A204.1 (cell line): ENCODE measurements at regions not wholly inside any gene's neighbourhood (a gene's known extent, or its start where the extent isn't known, plus 50 kb on each side); places are given as distances from the start of the nearest gene placed in this dataset.

Source experiments
- FAIRE-seq: peaks from 2 replicates; lab custom pipeline; 2012; peaks lifted over from hg19 to GRCh38; lab: Jason Lieb, UNC

DNA sequence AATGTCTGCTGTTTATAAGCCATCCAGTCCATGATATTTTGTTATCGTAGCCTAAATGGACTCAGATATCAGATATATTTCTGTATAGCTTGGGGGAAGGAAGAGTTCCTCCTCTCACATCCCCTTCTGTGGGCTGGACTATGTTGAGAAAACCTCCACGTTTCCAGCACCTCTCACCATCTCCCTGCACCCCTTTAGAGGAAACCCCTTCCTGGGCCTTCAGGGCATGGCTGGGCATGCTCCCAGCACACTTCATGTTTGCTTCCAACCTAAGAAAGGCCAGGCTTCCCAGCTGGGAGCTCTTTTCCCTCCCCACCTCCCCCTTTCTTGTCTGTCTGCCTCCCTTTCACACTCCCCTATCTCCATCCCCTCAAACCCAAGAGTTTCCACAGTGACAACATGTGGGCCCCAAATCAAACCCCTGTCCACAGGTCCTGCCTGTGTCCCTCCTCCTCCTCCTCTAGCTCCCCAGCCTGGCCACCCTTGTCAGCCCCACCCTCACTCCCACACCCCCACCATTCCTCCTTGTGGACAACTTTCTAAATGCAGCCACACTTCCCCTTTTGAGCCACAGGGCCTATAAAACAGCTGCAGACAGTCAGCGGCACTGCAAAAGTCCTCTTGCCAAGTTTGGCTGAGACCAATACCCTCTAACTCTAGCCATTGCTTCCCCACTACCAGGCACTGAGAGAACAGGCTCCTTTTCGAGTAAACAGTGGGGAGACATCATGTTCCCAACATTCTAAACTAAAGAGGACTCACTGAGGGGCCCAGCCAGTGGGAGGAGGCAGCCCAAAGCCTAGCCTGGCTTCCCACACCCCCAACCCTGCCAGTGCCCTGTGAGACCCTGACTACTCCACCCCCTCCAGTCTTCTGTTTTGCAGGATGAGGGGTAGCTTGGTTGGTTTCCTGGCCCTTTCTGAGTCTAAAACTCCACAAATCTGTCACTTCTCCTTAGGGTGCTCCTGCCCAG is 120.5 kb downstream of the ZFP36L2 start:
- no peak for FAIRE-seq

DNA sequence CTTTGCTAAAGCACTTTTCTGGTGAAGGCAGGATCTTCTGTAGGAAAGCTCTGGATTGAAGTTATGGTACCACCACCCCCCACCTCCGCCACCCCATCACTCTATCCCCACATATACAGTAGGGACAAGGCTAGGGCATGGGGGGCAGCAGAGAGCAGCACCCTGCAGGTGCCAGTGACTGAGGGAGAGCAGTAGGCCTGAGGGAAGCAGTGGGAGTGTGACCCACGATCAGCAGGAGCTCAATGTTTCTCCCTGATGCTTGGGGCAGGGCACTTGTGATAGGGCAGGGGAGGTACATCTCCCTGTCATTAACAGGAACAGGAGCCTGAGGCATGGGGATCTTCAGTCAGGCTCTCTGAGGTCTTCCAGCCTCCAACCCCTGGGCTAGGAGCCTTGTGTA is 121.6 kb downstream of the ZFP36L2 start:
- FAIRE-seq = no peak

DNA sequence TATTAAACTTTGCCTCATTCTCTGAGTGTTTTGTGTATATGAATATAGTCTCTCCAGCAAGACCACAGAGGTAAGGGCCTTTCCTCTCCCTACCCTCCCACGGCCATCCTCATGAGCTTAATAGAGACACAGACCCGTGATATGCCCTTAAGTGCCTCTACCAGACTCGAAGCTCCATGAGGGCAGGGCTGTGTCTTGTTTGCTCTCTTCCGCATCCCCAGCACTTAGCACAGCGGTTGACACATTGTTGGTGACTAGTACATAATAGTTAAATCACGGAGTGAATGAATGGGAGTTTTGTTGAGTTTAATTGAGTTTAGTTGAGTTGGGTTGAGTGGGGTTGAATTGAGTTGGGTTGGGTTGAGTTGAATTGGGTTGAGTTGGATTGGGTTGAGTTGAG is 122.3 kb downstream of the ZFP36L2 start:
- no peak for FAIRE-seq

DNA sequence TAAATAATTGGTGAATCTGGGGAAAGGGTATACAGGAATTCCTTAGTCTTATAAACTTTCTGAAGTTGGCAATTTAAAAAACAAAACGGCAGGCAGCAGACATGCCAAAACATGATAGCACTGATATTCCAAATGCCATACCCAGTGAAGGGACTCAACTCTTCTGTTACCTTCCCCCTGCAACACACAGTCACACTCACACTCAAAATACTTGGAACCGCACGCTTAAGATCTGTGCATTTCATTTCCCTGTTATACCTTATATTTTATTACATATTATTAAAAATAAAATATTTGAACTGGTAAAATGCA is 123.4 kb downstream of the ZFP36L2 start:
- no peak for FAIRE-seq

DNA sequence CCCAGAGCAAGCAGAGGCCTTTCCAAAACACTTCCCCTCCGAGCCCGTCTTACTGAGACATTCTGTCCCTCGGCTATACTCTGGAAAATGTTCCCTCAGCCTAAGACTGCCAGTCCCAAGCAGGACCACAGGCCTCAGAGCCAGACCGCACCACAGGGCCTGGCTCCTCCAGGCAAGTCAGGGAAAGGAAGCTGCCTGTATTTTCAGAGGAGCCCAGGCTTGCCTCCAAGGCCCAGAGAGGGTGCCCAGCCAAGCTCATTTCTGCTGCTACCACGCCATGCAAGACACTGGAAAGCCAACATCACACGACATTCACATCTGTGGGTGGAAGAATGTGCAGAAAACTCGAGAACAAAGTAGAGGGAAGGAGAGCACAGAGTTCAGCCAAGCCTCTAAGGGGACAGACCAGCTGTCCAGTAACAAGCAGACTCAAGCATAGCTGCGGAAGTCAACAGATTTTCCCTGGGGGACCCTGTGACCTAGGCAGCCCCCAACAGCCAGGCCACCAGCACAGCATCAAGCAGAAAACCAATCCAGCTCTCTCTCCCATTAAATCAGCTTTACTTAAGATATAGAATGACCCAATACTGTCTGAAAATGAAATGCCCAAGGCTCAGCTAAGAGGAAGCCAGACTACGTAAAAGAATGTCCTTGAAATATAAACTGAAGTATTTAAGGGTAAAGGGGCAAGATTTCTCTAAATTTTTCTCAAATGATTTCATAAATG is 123.9 kb downstream of the ZFP36L2 start:
- FAIRE-seq = no peak

DNA sequence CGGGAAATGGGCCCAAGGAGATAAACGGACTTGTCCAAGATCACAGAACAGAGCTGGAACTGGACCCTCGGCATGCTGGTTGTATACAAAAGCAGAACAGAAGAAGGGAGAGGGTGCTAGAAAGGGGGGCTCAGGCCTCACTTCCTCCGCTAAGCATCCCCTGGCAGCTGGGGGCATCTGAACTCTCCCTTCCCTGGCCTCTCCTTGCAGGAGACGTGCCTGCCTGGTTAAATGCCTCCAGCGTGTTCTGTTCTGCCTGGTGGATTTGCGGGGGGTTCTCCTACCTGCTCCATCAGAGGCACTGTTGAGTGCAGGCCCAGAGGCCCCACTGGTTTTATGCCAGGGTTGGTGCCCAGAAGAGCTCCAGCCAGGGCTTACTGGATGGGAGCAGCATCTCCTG is 124.7 kb downstream of the ZFP36L2 start:
- FAIRE-seq = no peak

DNA sequence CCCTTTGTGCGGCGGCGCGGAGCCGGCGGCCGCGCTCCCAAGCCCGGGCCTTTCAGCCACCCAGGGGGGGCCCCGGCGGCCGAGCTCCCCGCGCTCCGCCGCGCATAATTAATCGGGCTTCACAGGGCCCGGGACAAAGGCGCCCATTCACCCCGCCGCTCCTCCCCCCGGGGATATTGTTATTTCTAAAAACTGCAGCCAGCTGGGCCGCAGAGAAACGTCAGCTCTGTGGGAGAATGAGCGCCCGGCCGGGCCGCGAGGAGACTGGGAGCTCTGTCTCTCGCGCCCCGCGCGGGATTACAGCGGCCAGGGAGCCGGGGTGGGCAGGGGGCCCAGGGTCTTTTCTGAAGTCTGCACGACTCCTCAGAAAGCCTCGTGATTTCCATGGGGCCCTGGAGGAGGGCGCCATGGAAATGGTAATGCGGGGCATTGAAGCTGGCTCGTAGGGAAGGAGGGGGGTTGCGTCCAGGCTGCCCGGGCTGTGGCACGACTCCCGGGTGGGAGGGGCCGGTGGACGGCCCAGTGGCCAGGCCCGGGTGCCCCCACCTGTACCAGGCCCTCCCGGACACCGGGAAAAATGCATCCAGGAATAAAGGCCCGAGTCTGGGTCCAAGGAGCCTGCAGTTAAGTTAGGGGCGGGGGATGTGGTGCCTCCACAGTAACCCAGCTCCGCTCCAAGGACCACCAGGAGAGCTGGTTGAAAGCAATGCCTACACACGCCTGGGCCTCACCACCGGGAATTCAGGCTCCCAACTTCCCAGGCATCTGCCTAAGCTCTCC is 125.3 kb downstream of the ZFP36L2 start:
- no peak for FAIRE-seq

DNA sequence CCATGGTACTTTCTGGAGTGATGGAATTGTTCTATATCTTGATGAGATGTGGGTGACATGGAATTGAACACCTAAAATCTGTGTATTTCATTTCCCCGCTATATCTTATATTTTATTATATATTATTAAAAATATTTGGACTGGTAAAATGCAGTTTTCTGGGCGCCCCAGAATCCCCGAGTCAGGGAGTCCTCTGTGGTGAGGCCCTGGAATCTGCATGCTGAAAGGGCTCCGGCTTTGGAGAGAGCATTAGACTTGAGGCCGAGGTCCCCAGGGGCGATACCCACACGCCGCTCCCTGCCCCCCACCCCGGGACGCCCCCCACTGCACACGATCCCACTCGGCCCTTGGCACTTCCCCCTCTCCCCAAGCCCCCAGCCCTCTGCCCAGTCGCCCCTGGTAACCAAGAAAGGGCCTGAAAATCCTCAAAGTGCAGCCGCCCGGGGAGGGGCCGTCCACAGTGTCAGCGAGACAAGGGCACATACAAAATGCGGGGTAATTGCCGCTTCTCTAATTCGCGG is 126.0 kb downstream of the ZFP36L2 start:
- no peak for FAIRE-seq

DNA sequence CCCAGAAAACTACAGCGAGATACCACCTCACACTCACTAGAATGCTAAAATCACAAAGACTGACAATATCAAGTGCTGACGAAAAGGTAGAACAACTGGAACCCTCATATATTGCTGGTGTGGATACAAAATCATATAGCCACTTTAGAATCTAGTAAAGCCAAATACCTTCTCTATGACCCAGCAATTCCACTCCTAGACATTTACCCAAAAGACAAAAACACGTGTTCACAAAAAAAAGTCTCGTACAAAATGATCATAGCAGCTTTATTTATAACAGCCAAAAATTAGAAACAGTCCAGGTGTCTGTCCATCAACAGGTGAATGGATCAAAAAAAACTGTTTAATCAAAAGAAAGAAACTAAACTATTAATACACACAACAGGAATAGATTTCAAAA is 126.6 kb downstream of the ZFP36L2 start:
- no peak for FAIRE-seq

DNA sequence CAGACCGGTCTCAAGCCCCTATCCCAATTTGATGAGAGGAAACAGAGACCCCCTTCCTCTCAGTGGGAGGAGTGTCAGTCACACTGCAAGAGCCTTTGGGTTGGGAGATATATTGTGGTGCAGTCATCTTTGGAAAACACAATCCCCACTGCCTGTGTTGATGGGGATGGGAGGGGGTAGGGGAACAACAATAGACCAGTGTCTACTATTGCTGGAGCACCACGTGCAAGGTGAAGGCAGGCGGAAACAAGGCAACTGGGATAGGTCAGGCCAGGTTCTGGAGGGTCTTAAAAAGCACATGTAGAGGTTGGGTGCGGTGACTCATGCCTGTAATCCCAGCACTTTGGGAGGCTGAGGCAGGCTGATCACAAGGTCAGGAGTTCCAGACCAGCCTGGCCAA is 127.9 kb downstream of the ZFP36L2 start:
- FAIRE-seq = no peak

DNA sequence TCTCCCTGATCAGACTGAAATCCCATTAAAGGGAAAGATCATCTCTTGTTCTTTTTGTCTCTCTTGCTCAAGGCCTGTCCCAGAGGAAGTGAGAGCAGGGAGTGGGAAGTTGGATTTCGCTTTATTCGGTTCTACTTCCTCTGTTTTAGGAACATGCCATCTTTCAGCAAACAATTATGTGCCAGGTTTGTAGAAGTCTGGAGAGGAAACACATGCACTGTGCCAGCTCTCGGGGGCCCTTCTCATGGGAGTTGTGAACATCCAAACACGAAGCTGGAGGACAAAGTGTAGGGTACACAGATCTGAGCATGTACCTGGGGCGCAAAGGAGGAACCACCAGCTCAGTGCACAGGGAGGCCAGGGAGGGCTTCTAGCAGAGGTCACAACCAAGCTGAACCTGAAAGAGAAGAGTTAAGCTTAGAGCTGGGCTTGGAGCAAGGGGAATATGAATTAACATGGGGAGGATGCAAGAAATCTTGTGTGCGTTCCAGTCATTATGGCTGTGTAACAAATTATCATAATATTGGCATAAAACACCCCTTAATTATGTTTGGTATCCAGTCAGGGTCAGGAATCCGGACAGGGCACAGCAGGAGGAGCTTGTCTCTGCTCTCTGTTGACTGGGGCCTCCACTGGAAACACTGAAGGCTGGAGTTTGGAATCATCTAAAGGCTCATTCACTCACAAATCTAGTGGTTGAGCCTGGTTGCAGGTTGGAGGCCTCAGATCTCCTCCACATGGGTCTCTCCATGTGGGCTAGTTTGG is 128.6 kb downstream of the ZFP36L2 start:
- no peak for FAIRE-seq

DNA sequence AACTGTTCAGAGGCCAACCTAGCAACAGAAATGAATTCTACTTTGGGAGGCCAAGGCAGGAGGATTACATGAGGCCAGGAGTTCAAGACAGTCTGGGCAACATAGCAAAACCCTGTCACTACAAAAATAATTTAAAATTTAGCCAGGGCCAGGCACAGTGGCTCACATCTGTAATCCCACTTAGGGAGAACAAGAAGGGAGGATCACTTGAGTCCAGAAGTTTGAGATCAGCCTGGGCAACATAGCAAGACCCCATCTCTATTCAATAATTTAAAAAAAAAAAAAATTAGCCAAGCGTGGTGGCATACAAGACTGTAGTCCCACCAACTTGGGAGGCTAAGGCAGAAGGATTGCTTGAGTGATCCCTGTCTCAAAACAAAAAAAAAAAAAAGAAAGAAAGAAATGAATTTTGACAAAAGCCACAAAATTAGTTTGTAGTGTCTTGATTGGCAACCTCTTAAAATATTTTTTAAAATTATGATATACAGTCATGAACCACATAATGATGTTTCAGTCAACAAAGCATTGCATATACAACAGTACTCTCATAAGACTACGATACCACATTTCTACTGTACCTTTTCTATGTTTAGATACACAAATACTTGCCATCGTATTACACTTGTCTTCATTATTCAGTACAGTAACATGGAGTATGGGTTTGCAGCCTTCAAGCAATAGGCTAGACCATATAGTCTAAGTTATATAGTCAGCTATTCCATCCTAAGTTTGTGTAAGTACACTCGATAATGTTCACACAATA is 130.7 kb downstream of the ZFP36L2 start:
- no peak for FAIRE-seq

DNA sequence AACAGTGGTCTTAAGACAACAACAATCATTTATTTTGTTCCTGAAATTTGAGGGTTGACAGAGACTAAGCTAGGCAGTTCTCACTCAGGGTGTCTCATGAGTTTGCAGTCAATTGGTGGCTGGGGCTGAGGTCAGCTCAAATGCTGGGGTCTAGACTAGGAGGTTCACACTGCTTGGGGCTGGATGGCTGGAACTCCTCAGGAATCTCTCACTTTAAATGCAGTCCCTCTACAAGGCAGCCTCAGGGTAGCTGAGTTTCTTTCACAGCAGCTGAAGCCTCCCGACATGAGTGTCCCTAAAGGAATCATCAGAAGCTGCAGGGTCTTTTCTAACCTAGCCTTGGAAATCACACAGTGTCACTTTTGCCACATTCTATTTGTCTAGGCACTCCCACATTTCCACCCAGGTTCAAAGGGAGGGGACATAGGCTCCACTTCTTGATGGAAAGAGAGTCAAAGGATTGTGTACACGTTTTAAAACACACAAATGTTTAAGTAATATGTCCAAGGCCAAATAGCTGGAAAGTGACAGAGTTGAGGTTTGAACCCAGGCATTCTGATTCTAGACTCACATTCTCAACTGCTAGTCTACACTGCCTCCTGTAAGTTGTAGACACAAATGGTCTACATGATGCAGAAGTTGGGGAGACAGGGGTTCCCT is 133.8 kb downstream of the ZFP36L2 start:
- no peak for FAIRE-seq

DNA sequence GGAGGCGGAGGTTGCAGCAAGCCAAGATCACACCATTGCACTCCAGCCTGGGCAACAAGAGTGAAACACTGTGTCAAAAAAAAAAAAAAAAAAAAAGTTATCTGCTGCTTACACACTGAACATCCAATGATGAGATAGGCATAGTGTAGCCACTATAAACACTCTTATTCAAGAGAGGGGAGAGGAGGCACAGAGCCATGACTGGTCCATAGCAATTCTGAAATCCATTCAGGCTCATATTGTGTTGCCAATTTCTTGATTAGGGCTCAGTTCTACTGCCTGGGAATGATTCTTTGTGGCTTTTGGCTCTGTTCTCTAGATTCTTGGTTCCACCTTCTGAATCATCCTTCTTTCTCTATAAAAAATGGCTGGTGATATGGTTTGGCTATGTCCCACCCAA is 136.1 kb downstream of the ZFP36L2 start:
- FAIRE-seq = no peak

DNA sequence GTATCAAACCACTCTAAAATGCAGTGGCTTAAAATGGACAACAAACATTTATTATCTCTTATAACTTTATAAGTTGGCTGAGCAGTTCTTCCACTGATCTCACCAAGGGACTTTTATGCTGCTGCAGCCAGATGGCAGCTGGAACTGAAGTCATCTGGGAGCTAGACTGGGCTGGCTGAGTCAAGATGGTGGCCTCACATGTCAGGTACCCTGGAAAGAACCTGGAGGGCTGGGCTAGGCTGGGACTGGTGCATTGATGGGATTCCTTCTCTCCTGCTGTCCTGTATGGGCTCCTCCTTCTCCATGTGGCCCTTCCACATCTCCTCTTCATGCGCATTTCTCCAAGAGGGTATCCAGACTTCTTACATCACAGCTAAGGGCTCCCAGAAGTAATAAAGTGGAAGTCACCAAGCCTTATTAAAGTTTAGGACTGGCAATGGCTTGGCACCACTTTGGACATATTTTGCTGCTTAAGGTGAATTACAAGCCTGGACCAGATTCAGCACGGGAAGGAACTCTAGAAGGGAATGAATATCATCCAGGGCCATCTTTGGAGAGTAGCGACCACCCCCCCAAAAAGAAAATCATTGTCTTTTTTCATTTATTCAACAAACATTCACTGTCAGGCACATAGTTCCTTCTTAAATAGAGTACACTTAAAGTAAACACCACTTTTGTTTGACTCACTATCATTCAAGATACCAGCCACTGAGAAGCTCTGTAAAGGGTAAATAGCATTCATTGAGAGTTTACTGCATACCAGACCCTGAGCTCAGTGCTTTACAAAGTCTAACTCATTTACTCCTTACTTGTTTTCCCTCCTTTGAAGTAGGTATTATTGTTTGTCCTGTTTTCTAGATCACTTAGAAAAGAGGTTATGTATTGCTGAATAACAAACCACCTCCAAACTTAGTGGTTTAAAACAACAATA is 138.0 kb downstream of the ZFP36L2 start:
- FAIRE-seq = no peak

DNA sequence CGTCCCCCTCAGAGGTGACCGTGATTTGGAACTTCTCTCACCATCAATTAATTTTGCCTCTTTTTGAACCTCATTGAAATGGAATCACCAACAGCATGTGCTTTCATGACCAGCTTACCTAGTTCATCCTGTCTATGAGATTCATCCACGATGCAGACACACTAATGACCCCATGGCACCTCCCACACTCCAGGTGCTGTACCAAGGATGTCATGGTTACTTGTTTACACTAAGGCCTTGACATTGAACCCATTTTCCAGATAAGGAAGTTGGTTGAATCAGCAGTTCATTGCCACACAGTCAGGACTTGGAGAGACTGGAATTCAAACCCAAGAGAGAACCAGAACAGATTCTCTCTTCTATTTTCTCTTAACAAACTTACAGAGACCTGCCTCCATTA is 139.0 kb downstream of the ZFP36L2 start:
- FAIRE-seq = no peak

DNA sequence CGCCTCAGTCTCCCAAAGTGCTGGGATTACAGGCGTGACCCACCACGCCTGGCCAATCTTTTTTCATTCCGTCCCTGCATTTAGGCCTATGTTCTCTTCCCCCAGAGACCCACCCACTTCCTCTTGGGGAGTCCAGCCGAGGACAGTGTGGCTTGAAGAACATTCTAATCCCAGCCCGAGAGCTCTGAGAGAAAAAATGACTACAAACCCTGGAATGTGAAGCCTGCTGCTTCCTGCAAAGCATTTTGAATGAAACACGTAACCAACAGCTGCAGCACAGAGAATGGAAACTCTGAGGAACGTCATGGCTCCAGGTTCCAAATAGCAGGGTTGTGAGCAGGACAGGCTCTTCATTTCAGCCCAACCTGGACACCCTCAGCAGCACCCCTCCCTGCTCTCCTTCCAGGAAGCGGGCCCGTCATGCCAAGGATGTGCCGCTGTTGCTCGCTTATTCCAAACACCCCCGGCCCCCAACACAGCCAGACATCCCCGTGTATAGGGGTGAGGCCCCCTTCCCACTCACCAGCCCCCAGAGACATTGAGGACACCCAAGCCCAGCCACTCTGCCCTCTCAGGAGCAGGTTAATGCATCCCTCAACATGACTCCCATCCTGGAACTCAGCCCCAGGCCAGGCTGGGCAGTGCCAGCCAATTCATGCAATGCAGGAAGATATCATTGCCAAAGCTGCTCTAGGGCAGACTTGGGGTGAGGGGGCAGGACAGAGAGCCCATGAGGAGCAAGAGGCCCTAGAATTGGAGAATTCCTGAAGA is 139.8 kb downstream of the ZFP36L2 start:
- no peak for FAIRE-seq

DNA sequence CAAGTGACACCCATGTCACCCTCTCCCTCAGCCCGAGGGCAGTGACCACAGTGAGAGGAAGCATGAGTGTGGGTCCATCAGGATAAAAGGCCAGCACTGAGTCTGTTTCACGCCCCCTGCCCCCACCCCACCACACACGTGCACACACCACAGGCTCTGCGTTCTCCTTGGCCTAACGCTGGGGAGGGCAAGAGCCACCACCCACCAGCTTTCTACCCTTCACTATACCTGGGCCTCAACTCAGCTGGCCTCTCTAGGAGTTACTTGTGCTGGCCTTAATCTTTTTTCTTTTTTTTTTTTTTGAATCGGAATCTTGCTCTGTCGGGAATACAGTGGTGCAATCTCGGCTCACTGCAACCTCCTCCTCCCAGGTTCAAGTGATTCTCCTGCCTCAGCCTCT is 140.5 kb downstream of the ZFP36L2 start:
- no peak for FAIRE-seq

DNA sequence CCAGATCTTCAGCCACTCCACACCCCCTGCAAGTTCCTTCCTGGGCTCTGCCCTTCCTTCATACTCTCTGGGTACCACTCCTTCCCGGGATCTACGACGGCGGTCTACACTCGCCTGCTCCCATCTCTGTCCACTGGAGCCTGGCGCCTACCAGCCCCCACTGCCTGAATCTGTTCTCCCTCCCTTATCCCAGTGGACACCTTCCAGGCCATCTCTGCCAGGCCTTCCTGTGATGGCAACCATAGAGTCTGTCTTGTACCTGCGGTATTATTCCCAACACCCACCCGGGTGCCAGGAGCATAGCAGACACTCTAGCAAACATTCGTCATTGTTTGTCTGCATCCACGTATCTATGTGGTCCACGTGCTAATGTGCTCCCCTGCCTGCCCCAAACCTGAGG is 140.9 kb downstream of the ZFP36L2 start:
- FAIRE-seq = no peak
